ENCODE measurements at regions not wholly inside any gene's neighbourhood (a gene's known extent, or its start where the extent isn't known, plus 50 kb on each side); places are given as distances from the start of the nearest gene placed in this dataset.

DNA sequence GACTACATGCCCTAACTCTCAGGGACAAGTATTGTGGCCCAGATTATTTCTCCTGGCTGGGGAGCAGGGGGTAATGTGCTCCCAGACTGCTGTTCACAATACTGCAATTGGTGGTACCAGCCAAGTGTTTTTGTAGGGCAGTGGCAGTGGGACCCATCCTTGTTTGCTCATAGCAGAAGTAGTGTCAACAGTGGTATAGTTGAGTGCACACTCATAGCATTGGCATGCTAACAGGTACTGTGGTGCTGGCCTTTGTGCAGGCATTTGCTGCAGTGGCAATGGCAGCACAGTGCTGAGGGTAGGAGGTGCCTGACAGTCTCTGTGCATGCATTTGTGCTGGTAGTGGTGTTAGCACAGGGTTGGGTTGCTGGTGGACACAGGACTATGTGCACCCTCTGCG is 995.0 kb downstream of the SH3BGRL start (continued):
- no peak for TF ChIP-seq CEBPZ (IDR thresholded peaks at IDR 0.05; ENCODE audit: low read depth, low read length)
- no peak for TF ChIP-seq IRF3 (IDR thresholded peaks at IDR 0.05)
- no peak for TF ChIP-seq NBN (IDR thresholded peaks at IDR 0.05)

DNA sequence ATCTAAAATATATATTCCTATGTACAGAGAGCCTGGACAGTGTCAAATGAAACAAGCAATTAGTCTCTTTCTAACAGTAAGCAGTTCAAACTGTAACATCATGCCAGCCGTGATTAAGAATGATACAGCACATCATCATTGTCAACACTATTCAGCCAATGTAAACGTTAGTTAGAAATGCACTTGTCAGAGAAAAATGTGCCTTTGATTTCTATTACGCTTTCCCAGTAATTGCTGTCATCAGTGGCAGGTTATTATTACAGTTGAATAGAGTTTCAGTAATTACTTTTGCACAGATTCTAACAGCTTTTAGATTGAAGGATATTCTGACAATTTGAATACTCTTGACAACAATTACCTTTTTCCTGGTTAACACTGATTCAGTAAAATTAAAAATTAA is 1007.1 kb downstream of the SH3BGRL start:
- intact Hi-C loops (cut with micrococcal nuclease; ENCODE audit: unreplicated experiment) = no loop called here
- POLR2A ChIA-PET = no interaction called here
- H4K20me1 ChIP-seq (ENCODE audit: control insufficient read depth, insufficient read depth) = no peaks in the 10 kb centered on the region
- DNase-seq (ENCODE audit: low read depth, low spot score) (no peak), FAIRE-seq (no peak), ATAC-seq (no peak)
- SMC1A ChIA-PET (ENCODE audit: uncharacterized antibody, unreplicated experiment) = no interaction called here
- H3K4me2 ChIP-seq (ENCODE audit: control insufficient read depth, insufficient read depth) = no peak overlapping the region
- no peak overlapping the region for H3K27ac ChIP-seq (ENCODE audit: control insufficient read depth, insufficient read depth)
- TF ChIP-seq CEBPB (IDR thresholded peaks at IDR 0.05; ENCODE audit: borderline replicate concordance in 1 of 2, low read depth in 2 of 2, low read length in 2 of 2) (no peak), FOXM1 (IDR thresholded peaks at IDR 0.05; ENCODE audit: low read depth, low read length) (no peak), CREM (IDR thresholded peaks at IDR 0.05; ENCODE audit: low read depth) (no peak), SUPT20H (IDR thresholded peaks at IDR 0.05; ENCODE audit: borderline replicate concordance, control insufficient read depth, low read depth, low read length) (no peak), HDAC2 (IDR thresholded peaks at IDR 0.05) (no peak), BMI1 (IDR thresholded peaks at IDR 0.05; ENCODE audit: borderline replicate concordance) (no peak)
- TF ChIP-seq, protein P1, sequence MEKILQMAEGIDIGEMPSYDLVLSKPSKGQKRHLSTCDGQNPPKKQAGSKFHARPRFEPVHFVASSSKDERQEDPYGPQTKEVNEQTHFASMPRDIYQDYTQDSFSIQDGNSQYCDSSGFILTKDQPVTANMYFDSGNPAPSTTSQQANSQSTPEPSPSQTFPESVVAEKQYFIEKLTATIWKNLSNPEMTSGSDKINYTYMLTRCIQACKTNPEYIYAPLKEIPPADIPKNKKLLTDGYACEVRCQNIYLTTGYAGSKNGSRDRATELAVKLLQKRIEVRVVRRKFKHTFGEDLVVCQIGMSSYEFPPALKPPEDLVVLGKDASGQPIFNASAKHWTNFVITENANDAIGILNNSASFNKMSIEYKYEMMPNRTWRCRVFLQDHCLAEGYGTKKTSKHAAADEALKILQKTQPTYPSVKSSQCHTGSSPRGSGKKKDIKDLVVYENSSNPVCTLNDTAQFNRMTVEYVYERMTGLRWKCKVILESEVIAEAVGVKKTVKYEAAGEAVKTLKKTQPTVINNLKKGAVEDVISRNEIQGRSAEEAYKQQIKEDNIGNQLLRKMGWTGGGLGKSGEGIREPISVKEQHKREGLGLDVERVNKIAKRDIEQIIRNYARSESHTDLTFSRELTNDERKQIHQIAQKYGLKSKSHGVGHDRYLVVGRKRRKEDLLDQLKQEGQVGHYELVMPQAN (conservative IDR thresholded peaks at IDR 0.05) = no peak
- H3K4me3 ChIP-seq = no peak overlapping the region
- RAD21 ChIA-PET (ENCODE audit: unreplicated experiment) = no interaction called here
- H3K4me1 ChIP-seq (ENCODE audit: control insufficient read depth, insufficient read depth, low read length) = no peaks in the 10 kb centered on the region
- no peaks in the 10 kb centered on the region for H3K27me3 ChIP-seq (replicated peaks in 1 of 2; ENCODE audit: control insufficient read depth in 2 of 2, insufficient read depth in 2 of 2, low read length in 1 of 2)
- H3K9ac ChIP-seq (ENCODE audit: control insufficient read depth, insufficient read depth, low read length) = no peak overlapping the region
- in situ Hi-C loops (cut with MboI) = no loop called here
- 24% methylated on average over 3 of the region's 3 CpGs for WGBS (ENCODE audit: insufficient coverage, insufficient replicate concordance, low lambda C conversion rate, missing lambda C conversion rate)
- CTCF ChIA-PET = no interaction called here
- H3K36me3 ChIP-seq (ENCODE audit: control insufficient read depth in 2 of 2, insufficient read depth in 2 of 2, low read length in 1 of 2) = no peaks in the 10 kb centered on the region
- no TSS peak for BruUV-seq (replicated peaks)
- no peaks in the 10 kb centered on the region for H3K79me2 ChIP-seq (ENCODE audit: control insufficient read depth, insufficient read depth, low read length)
- no peaks in the 10 kb centered on the region for H3K9me3 ChIP-seq (replicated peaks; ENCODE audit: control insufficient read depth, insufficient read depth, low read length)
- no peak overlapping the region for H2AFZ ChIP-seq (ENCODE audit: control insufficient read depth, low read depth, low read length)

Measured in GM12878 (cell line).